Chondrocyte (in vitro differentiated cells): ENCODE measurements at regions not wholly inside any gene's neighbourhood (a gene's known extent, or its start where the extent isn't known, plus 50 kb on each side); places are given as distances from the start of the nearest gene placed in this dataset.
"Not testable (repeated sequence)": the region's sequence is repeated elsewhere in the genome, so short reads cannot be mapped to it uniquely, and the experiment has no call there.

Source experiments
- DNase-seq: peaks from one replicate; pipeline ENCODE4 v3.0.0; 2021; ENCODE audit warnings: mixed read lengths, low spot score
- H3K27ac Mint-ChIP-seq: one replicate; pipeline ENCODE4 v1.8.0; 2021; ENCODE audit warnings: mild to moderate bottlenecking, moderate library complexity, mixed read lengths; ENCODE audit not compliant: unreplicated experiment
- H3K27me3 Mint-ChIP-seq: 2 replicates; pipeline ENCODE4 v1.8.0; 2021; ENCODE audit warnings: low read depth, mixed read lengths
- H3K36me3 Mint-ChIP-seq: 2 replicates; pipeline ENCODE4 v1.8.0; 2021; ENCODE audit warnings: low read depth, mixed read lengths
- H3K4me1 Mint-ChIP-seq: 2 replicates; pipeline ENCODE4 v1.8.0; 2021; ENCODE audit warnings: low read depth, mild to moderate bottlenecking, mixed read lengths
- H3K4me3 Mint-ChIP-seq: one replicate; pipeline ENCODE4 v1.8.0; 2021; ENCODE audit warnings: mild to moderate bottlenecking, moderate library complexity, mixed read lengths; ENCODE audit not compliant: unreplicated experiment
- H3K9me3 Mint-ChIP-seq: 2 replicates; pipeline ENCODE4 v1.8.0; 2021; ENCODE audit warnings: low read depth, mixed read lengths
- TF ChIP-seq, protein P1 (sequence below): fragments of 200-600 bp; sonication (generic); IDR thresholded peaks from 2 replicates; pipeline ENCODE4 v1.5.0; 2021; ENCODE audit warnings: antibody characterized with exemption, mild to moderate bottlenecking, moderate library complexity

DNA sequence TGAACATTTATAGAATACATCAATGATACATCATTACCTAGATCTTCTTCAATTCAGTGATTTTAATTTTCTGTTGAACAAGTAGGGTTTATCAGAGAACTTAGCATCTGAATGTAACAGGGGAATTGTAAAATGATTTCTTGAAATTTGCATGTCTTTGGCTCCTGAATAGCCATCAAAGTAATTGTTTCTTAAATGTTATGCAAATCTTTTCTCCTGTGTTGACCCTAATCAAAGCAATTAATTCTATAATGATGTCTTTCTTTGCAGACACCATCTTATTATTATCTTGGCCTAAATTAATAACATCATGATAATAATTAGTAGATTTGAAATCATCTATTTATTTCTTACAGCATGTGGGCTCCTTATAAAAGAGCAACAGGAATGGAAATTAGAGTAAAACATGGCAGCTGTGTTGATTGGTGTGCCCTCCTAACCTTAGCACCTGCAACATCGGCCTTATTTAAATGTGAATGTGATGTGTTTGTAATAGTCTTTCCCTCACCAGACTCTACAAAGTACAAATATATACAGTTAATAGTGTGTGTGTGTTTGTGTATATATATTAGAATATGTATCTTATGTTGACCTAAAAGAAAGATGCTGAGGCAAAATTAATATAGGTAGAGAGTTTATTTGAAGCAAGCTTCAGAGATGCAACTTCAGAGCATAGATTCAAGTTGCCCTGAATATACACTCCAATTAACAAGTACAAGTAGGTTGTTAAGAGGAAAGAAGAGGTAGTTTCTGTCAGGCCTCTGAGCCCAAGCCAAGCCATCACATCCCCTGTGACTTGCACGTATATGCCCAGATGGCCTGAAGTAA is 328.0 kb upstream of the TECRL start:
- TF ChIP-seq, protein P1, sequence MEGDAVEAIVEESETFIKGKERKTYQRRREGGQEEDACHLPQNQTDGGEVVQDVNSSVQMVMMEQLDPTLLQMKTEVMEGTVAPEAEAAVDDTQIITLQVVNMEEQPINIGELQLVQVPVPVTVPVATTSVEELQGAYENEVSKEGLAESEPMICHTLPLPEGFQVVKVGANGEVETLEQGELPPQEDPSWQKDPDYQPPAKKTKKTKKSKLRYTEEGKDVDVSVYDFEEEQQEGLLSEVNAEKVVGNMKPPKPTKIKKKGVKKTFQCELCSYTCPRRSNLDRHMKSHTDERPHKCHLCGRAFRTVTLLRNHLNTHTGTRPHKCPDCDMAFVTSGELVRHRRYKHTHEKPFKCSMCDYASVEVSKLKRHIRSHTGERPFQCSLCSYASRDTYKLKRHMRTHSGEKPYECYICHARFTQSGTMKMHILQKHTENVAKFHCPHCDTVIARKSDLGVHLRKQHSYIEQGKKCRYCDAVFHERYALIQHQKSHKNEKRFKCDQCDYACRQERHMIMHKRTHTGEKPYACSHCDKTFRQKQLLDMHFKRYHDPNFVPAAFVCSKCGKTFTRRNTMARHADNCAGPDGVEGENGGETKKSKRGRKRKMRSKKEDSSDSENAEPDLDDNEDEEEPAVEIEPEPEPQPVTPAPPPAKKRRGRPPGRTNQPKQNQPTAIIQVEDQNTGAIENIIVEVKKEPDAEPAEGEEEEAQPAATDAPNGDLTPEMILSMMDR = no peak
- H3K4me1 Mint-ChIP-seq = no peaks in the 10 kb centered on the region
- DNase-seq = no peak
- peaks cover 8% of the 10 kb centered on the region for H3K9me3 Mint-ChIP-seq
- no peak overlapping the region for H3K4me3 Mint-ChIP-seq
- H3K36me3 Mint-ChIP-seq = peaks cover 2% of the 10 kb centered on the region
- peaks cover 3% of the 10 kb centered on the region for H3K27me3 Mint-ChIP-seq
- no peak overlapping the region for H3K27ac Mint-ChIP-seq

GRCh38 chr4:64729561-64729960 is 320.3 kb upstream of the TECRL start:
- DNase-seq = no peak
- Mint-ChIP-seq H3K27me3 (no peaks in the 10 kb centered on the region), H3K4me3 (no peak overlapping the region), H3K27ac (no peak overlapping the region), H3K36me3 (peaks cover 2% of the 10 kb centered on the region), H3K4me1 (no peaks in the 10 kb centered on the region), H3K9me3 (peaks cover 9% of the 10 kb centered on the region)
- TF ChIP-seq, protein P1 = no peak

DNA sequence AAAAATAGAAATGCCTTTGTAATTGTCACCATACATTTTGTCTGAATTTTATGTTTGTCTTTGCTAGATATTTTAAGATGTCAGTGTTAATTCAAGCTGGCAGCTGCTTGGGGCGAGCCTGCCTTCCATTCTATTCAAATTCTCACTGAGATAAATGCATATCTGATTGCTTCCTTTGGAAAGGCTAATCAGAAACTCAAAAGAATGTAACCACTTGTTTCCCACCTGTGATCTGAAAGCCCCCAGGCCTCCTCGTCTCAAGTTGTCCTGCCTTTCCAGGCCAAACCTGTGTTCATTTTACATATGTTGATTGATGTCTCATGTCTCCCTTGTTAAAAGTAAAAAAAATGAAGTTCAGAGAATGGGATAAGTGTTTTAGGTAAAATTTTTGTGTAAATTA is 318.7 kb upstream of the TECRL start:
- TF ChIP-seq, protein P1 = no peak
- Mint-ChIP-seq H3K36me3 (peaks cover 2% of the 10 kb centered on the region), H3K9me3 (peaks cover 9% of the 10 kb centered on the region), H3K27ac (no peak overlapping the region), H3K27me3 (no peaks in the 10 kb centered on the region), H3K4me3 (no peak overlapping the region), H3K4me1 (no peaks in the 10 kb centered on the region)
- no peak for DNase-seq

GRCh38 chr4:64727391-64727790 is 318.1 kb upstream of the TECRL start:
- H3K27me3 Mint-ChIP-seq, H3K27ac Mint-ChIP-seq, H3K9me3 Mint-ChIP-seq: not testable (repeated sequence)

GRCh38 chr4:64724689-64725088 is 315.4 kb upstream of the TECRL start:
- TF ChIP-seq, protein P1 = no peak
- Mint-ChIP-seq H3K9me3 (peaks cover 3% of the 10 kb centered on the region), H3K4me1 (no peaks in the 10 kb centered on the region), H3K27me3 (peaks cover 7% of the 10 kb centered on the region), H3K27ac (no peak overlapping the region), H3K4me3 (no peak overlapping the region), H3K36me3 (no peaks in the 10 kb centered on the region)
- no peak for DNase-seq

More at GRCh38 chr4:64727391-64727790, 318.1 kb upstream of the TECRL start:
- H3K4me3 Mint-ChIP-seq, H3K4me1 Mint-ChIP-seq, H3K36me3 Mint-ChIP-seq, DNase-seq: not testable (repeated sequence)

DNA sequence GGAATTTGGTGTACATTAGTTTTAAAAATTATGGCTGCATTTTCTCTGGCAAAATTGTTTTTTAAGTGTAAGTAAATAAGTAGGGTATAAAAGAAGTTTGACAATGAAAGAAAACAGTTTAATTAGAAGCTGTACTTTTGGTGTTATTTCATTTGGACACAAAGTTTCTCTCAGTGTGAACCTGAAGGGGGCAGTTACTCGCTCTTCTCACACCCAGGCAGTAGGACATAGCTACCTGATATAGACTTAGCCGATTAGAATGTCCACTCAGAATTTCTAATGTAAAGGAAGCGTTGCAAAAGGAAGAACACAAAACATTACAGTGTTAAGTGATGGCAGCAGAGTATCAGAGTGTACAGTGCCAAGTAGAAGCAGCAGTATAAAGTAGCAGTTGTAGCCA is 311.9 kb upstream of the TECRL start:
- H3K27me3 Mint-ChIP-seq = peaks cover 9% of the 10 kb centered on the region
- H3K9me3 Mint-ChIP-seq = peaks cover 3% of the 10 kb centered on the region
- no peaks in the 10 kb centered on the region for H3K4me1 Mint-ChIP-seq
- no peak for DNase-seq
- no peak overlapping the region for H3K27ac Mint-ChIP-seq
- TF ChIP-seq, protein P1 = no peak
- no peak overlapping the region for H3K4me3 Mint-ChIP-seq
- no peaks in the 10 kb centered on the region for H3K36me3 Mint-ChIP-seq
